Naive thymus-derived CD4-positive, alpha-beta T cell (primary cell): ENCODE measurements at regions not wholly inside any gene's neighbourhood (a gene's known extent, or its start where the extent isn't known, plus 50 kb on each side); places are given as distances from the start of the nearest gene placed in this dataset.

Experiments
- ATAC-seq: fragments of 150-1000 bp; cut with Tn5 transposase; 2 replicates; pipeline ENCODE4 v1.10.0; 2021; ENCODE audit warnings: mild to moderate bottlenecking, moderate library complexity
- CTCF ChIA-PET: fragments of 350-600 bp; sonication (Branson Sonifier 250); formaldehyde crosslinking; loops from one replicate; lab custom pipeline; 2021; ENCODE audit warnings: antibody characterized with exemption; lab: Charles Lee
- POLR2A ChIA-PET: fragments of 350-600 bp; sonication (Branson Sonifier 250); formaldehyde crosslinking; loops from one replicate; lab custom pipeline; 2021; ENCODE audit warnings: antibody characterized with exemption, inconsistent platforms; lab: Charles Lee
- DNase-seq, 9 donors: peaks; one replicate each; pipeline versions ENCODE4 v3.0.0 to v3.0.0-alpha.2; 2020 to 2022; ENCODE audit warnings: mixed read lengths in 1 of 9
- H3K27ac ChIP-seq: one replicate; pipeline ENCODE4 v1.7.0; 2013; ENCODE audit warnings: mild to moderate bottlenecking, low read depth, low read length, moderate library complexity
- H3K27me3 ChIP-seq, 2 donors: one replicate each; pipeline ENCODE4 v1.7.0; 2013; ENCODE audit warnings: low read length in 2 of 2, mild to moderate bottlenecking in 2 of 2, moderate library complexity in 2 of 2; ENCODE audit not compliant: control insufficient read depth in 2 of 2, insufficient read depth in 2 of 2
- H3K36me3 ChIP-seq, 3 experiments: 1 replicate in 2 of 3; 2 replicates in 1 of 3; pipeline ENCODE4 v1.7.0; 2013; ENCODE audit warnings: low read length in 3 of 3, mild to moderate bottlenecking in 3 of 3, moderate library complexity in 1 of 3; ENCODE audit not compliant: insufficient read depth in 3 of 3, control insufficient read depth in 2 of 3
- H3K4me1 ChIP-seq, 2 donors: one replicate each; pipeline ENCODE4 v1.7.0; 2013; ENCODE audit warnings: low read length in 2 of 2, mild to moderate bottlenecking in 2 of 2, moderate library complexity in 1 of 2; ENCODE audit not compliant: control insufficient read depth in 2 of 2, insufficient read depth in 2 of 2
- H3K4me3 ChIP-seq: 2 replicates; pipeline ENCODE4 v1.7.0; 2013; ENCODE audit warnings: mild to moderate bottlenecking, low read length
- H3K9me3 ChIP-seq, 3 experiments: 1 replicate in 2 of 3; 2 replicates in 1 of 3; pipeline ENCODE4 v1.7.0; 2013; ENCODE audit warnings: low read length in 3 of 3; ENCODE audit not compliant: control insufficient read depth in 2 of 3
- H3K27ac Mint-ChIP-seq, 9 donors: one replicate each; pipeline ENCODE4 v1.8.0; 2020 to 2022; ENCODE audit warnings: mixed read lengths in 9 of 9, mild to moderate bottlenecking in 8 of 9, moderate library complexity in 5 of 9, inconsistent platforms in 2 of 9
- H3K27me3 Mint-ChIP-seq, 5 donors: one replicate each; pipeline ENCODE4 v1.8.0; 2021 to 2022; ENCODE audit warnings: mixed read lengths in 5 of 5, mild to moderate bottlenecking in 1 of 5
- H3K36me3 Mint-ChIP-seq, 5 donors: one replicate each; pipeline ENCODE4 v1.8.0; 2020 to 2022; ENCODE audit warnings: mixed read lengths in 5 of 5, mild to moderate bottlenecking in 3 of 5, inconsistent platforms in 1 of 5
- H3K4me1 Mint-ChIP-seq, 7 donors: one replicate each; pipeline ENCODE4 v1.8.0; 2020 to 2022; ENCODE audit warnings: mixed read lengths in 7 of 7, mild to moderate bottlenecking in 3 of 7, inconsistent platforms in 1 of 7
- H3K4me3 Mint-ChIP-seq, 10 donors: one replicate each; pipeline ENCODE4 v1.8.0; 2020 to 2022; ENCODE audit warnings: mild to moderate bottlenecking in 10 of 10, mixed read lengths in 10 of 10, moderate library complexity in 6 of 10, inconsistent platforms in 2 of 10
- H3K9me3 Mint-ChIP-seq, 11 donors: one replicate each; pipeline ENCODE4 v1.8.0; 2020 to 2022; ENCODE audit warnings: mixed read lengths in 11 of 11, mild to moderate bottlenecking in 4 of 11, inconsistent platforms in 1 of 11, moderate library complexity in 1 of 11
- intact Hi-C, 2 donors: fragments of 100-400 bp; cut with micrococcal nuclease; formaldehyde crosslinking; loops; one replicate each; pipeline ENCODE4 v1.15.1; 2023

DNA sequence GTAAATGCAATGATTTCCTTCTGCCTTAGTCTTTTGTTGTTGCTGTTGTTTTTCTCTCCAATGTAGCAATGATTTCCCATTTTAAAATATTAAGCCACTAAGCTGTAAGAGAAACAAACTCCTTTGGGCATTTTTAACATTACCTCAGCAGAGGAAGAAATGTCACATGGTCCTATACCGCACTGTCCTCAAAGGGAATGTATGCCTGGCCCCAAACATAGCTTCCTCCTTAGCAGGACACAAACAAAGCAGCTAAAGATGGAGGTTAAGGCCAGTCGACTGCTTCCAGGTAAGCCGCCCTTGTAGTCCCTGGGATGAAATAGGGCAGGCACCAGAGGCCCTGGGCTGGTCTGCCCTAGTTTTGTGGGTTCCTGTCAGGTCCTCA, 249.0 kb downstream of the TSHZ3 start:
- no peaks in the 10 kb centered on the region for H3K9me3 ChIP-seq
- intact Hi-C loops = no loop called here
- ATAC-seq (no peak), DNase-seq (no peak)
- no peak overlapping the region for H3K4me3 Mint-ChIP-seq
- no peaks in the 10 kb centered on the region for H3K4me1 Mint-ChIP-seq
- no peak overlapping the region for H3K27ac Mint-ChIP-seq
- H3K27me3 ChIP-seq = no peaks in the 10 kb centered on the region
- no peaks in the 10 kb centered on the region for H3K36me3 ChIP-seq
- H3K27me3 Mint-ChIP-seq = peaks cover 0 to 5% (median 1%) of the 10 kb centered on the region in 5 donors
- H3K4me1 ChIP-seq = no peaks in the 10 kb centered on the region
- no peaks in the 10 kb centered on the region for H3K9me3 Mint-ChIP-seq
- no peak overlapping the region for H3K27ac ChIP-seq
- POLR2A ChIA-PET = no interaction called here
- no peaks in the 10 kb centered on the region for H3K36me3 Mint-ChIP-seq
- CTCF ChIA-PET = interaction anchor here (1.2 kb wide), 1 partner anchor 256 kb away, joined by 3 read pairs; no protein-coding TSS in a partner anchor
- no peak overlapping the region for H3K4me3 ChIP-seq

DNA sequence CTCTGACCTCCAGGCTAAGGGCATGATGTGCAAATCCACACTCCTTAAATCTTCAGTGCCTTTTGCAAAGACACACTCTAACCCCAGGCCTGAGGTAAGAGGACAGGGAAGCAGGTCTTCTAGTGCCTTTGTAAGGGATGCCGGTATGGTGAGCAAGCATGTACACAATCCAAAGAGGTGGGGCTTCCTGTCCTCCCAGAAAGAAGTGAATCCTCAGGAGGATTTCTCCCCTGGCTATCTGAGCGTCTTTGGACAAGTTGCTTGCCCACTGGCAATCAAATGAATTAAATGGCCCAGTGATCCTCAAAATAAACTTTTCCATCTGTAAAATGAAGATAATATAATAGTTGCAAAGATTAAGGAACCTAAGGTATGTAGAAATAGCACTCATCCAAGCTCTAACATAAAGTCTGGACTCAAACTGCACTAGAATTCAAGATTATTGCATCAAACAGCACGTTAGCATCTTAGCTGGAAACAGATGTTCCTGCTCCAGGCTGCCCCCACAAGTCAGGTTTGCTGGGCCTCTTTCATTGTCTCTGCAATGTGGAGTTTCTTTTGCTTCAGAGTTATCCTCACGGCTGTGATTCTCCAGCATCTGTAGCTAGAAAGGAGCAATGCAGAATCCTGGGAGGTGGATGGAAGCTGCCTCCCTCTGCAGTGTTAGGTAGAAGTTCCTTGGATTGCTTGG, 249.6 kb downstream of the TSHZ3 start:
- Mint-ChIP-seq H3K9me3 (no peaks in the 10 kb centered on the region), H3K27ac (no peak overlapping the region), H3K4me3 (no peak overlapping the region), H3K4me1 (no peaks in the 10 kb centered on the region), H3K36me3 (no peaks in the 10 kb centered on the region), H3K27me3 (peaks cover 0 to 5% (median 0%) of the 10 kb centered on the region in 5 donors)
- ATAC-seq (no peak), DNase-seq (no peak)
- H3K4me3 ChIP-seq = no peak overlapping the region
- no peaks in the 10 kb centered on the region for H3K4me1 ChIP-seq
- intact Hi-C loops = no loop called here
- no peaks in the 10 kb centered on the region for H3K36me3 ChIP-seq
- ChIA-PET POLR2A (no interaction called here), CTCF (no interaction called here)
- H3K27ac ChIP-seq = no peak overlapping the region
- H3K9me3 ChIP-seq = no peaks in the 10 kb centered on the region
- H3K27me3 ChIP-seq = no peaks in the 10 kb centered on the region

DNA sequence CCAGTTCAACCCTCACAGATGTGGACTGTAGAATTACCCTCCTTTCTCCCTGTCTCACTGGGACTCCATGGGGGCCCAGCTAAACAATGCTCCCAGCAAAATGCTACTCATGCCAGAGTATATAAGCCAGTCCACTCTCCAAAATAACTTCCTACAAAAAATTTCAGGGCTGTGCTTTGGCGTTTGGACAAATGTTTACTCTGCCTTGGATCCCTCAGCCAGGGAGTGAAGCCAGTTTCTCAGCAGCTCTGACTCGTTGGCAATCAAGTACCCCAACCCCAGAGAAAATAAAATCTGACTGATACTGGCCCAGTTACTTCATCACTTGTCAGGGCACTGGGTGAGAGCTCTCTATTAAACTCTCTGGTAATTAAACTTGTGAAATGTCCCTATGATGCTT, 250.4 kb downstream of the TSHZ3 start:
- Mint-ChIP-seq H3K27me3 (peaks cover 0 to 5% (median 0%) of the 10 kb centered on the region in 5 donors), H3K36me3 (no peaks in the 10 kb centered on the region), H3K27ac (no peak overlapping the region), H3K4me3 (no peak overlapping the region), H3K9me3 (no peaks in the 10 kb centered on the region), H3K4me1 (no peaks in the 10 kb centered on the region)
- intact Hi-C loops = no loop called here
- ATAC-seq = no peak
- CTCF ChIA-PET = no interaction called here
- Histone ChIP-seq H3K27me3 (no peaks in the 10 kb centered on the region), H3K36me3 (no peaks in the 10 kb centered on the region), H3K4me1 (no peaks in the 10 kb centered on the region), H3K4me3 (no peak overlapping the region), H3K27ac (no peak overlapping the region), H3K9me3 (no peaks in the 10 kb centered on the region)
- DNase-seq = no peak
- POLR2A ChIA-PET = no interaction called here

DNA sequence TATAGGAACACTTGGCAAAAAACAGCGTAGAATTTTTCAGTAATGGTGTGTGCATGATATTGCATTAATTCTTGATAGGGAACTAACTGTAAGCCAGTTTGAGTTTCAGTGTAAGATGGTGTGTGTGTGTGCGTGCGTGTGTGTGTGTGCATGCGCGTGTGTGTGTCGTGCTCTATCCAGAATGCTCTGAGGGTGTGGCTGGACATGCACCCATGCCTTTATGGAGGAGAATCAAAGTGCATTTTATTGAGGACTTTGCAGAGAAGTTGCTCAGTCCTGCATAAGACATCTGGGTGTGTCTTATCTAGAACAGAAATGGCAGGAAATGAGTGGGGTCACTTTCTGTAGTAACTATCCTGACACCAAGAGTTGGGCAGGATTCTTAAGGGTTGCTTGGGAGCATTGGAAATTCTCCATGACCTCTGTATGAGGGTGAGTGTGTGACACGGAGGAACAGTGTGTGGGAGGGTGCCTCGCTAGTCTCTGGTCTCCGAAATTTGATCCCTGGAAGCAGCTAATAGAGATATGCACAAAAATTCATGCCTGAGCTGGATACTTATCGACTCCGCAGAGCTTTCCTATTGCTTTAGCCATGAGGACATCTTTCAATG, 252.2 kb downstream of the TSHZ3 start:
- Histone ChIP-seq H3K27ac (no peak overlapping the region), H3K4me1 (no peaks in the 10 kb centered on the region), H3K36me3 (no peaks in the 10 kb centered on the region), H3K9me3 (no peaks in the 10 kb centered on the region), H3K27me3 (no peaks in the 10 kb centered on the region), H3K4me3 (no peak overlapping the region)
- H3K36me3 Mint-ChIP-seq = no peaks in the 10 kb centered on the region
- DNase-seq = no peak
- no peak overlapping the region for H3K4me3 Mint-ChIP-seq
- no peak overlapping the region for H3K27ac Mint-ChIP-seq
- no peaks in the 10 kb centered on the region for H3K9me3 Mint-ChIP-seq
- ChIA-PET CTCF (no interaction called here), POLR2A (no interaction called here)
- H3K27me3 Mint-ChIP-seq = peaks cover 0 to 9% (median 4%) of the 10 kb centered on the region in 5 donors
- intact Hi-C loops = no loop called here
- H3K4me1 Mint-ChIP-seq = no peaks in the 10 kb centered on the region
- ATAC-seq = no peak

DNA sequence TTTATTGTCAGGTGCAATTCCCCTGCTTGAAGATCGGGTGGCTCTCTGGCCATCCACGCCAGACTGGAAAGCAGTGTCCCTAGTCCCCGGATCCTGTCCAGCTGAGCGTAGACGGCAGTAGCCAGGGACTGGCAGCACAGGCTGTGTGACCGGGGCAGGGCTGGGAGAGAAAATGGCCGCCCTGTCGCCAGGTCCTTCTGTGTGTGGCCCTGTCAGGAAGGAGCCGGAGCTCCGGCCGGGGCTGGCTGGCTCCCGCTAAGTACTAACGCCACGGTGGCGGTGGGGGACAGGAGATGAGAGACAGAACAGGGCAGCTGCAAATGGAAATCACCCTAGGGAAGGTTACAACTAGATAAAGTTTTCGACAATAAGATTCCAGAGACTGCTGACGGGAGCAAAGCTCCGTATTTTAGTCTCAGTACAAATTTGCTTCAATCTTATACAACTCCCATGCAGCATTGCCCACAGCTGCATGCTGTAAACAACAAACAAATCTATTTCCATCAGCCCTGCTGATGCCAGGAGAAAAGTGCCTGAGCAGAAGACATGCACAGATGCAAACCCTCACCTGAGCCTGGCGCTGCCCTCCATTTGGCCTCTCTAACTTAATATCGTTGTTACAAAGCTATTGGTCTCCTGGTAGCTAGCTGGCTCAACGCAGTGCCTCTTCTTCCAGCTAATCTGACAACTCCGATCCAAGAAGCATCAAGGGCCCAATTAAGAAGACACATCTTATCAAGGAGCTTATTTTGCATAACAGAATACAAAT, 253.0 kb downstream of the TSHZ3 start:
- Mint-ChIP-seq H3K9me3 (no peaks in the 10 kb centered on the region), H3K4me1 (no peaks in the 10 kb centered on the region), H3K4me3 (no peak overlapping the region), H3K36me3 (no peaks in the 10 kb centered on the region), H3K27ac (no peak overlapping the region), H3K27me3 (peaks cover 3 to 14% (median 9%) of the 10 kb centered on the region in 5 donors)
- CTCF ChIA-PET = no interaction called here
- DNase-seq (no peak), ATAC-seq (no peak)
- no peaks in the 10 kb centered on the region for H3K27me3 ChIP-seq
- no peaks in the 10 kb centered on the region for H3K9me3 ChIP-seq
- no peak overlapping the region for H3K27ac ChIP-seq
- no peaks in the 10 kb centered on the region for H3K4me1 ChIP-seq
- POLR2A ChIA-PET = no interaction called here
- no peaks in the 10 kb centered on the region for H3K36me3 ChIP-seq
- H3K4me3 ChIP-seq = no peak overlapping the region
- intact Hi-C loops = no loop called here

DNA sequence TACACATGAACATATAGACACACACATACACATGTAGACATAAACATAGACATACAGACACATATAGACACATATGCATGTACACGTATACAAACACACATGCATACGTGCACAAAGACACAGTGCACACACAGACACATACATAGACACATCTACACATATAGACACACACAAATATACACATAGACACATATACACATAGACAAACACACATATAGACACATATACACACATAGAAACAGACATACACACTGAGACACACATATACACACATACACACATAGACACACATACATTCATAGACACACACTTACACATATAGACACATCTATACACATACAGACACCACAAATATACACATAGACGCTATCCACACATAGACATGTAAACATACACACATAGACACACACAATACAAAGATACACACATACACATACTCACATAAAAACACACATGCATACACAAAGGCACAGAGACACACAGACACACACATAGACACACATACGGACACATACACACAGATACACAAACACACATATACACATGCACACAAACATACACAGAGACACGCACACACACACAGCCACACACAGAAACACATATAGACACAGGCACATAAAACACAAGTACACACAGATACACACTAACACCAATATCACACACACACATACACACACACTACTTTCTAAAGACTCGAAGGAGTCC, 254.0 kb downstream of the TSHZ3 start:
- intact Hi-C loops = no loop called here
- no peaks in the 10 kb centered on the region for H3K27me3 ChIP-seq
- H3K4me1 ChIP-seq = no peaks in the 10 kb centered on the region
- no peaks in the 10 kb centered on the region for H3K4me1 Mint-ChIP-seq
- DNase-seq (no peak), ATAC-seq (no peak)
- no peak overlapping the region for H3K27ac ChIP-seq
- H3K9me3 Mint-ChIP-seq = no peaks in the 10 kb centered on the region
- no peaks in the 10 kb centered on the region for H3K36me3 Mint-ChIP-seq
- peaks cover 0 to 19% (median 12%) of the 10 kb centered on the region in 5 donors for H3K27me3 Mint-ChIP-seq
- H3K27ac Mint-ChIP-seq = no peak overlapping the region
- CTCF ChIA-PET = interaction anchor here (0.5 kb wide), 1 partner anchor 1279 kb away, joined by 3 read pairs; no protein-coding TSS in a partner anchor
- POLR2A ChIA-PET = no interaction called here
- H3K9me3 ChIP-seq = no peaks in the 10 kb centered on the region
- no peak overlapping the region for H3K4me3 ChIP-seq
- no peaks in the 10 kb centered on the region for H3K36me3 ChIP-seq
- no peak overlapping the region for H3K4me3 Mint-ChIP-seq
